NCI-H774 (cell line): ENCODE measurements at regions not wholly inside any gene's neighbourhood (a gene's known extent, or its start where the extent isn't known, plus 50 kb on each side); places are given as distances from the start of the nearest gene placed in this dataset.

Experiments used
- DNase-seq: peaks from one replicate; lab custom pipeline; 2025; lab: John Stamatoyannopoulos, UW

GRCh38 chr14:100638211-100638855 lies 51.1 kb upstream of the BEGAIN start:
- DNase-seq: no peak

- no peak for DNase-seq
Observed at GRCh38 chr14:100639280-100639679, 52.1 kb upstream of the BEGAIN start.

DNA sequence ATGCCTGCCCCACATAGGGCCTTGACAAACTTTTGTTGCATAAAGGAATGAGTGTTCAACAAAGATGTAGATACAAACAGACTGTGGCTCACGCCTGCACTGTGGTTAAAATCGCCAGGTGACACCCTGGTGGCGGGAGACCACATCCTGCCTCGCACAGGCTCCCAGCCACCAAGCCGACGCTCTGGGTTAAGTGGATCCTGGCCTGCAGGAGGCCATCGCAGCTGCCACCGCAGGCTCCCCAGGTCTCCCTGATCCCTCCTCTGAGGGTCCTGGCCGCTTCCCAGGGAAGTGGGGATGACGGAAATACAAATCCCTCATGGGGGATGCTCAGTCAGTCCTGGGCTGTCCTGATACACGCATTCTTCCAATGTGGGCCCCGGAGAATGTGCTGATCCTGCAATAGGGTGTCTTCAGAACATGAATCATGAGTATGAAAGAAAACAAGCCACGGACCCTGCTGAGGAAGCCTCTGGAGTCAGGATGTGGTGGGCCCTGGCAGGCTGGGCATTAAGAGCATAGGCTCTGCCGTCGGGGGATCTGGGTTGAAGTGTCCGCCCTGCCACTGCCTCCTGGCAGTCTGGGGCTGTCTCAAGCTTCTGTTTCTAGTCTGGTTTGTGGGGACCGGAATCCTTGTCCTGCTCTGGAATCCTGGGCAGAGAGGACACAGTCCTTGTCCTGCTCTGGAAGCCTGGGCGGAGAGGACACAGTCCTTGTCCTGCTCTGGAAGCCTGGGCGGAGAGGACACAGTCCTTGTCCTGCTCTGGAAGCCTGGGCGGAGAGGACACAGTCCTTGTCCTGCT lies 53.5 kb upstream of the BEGAIN start:
- no peak for DNase-seq

- DNase-seq: no peak
Observed at GRCh38 chr14:100641274-100641860, 54.1 kb upstream of the BEGAIN start.

DNA sequence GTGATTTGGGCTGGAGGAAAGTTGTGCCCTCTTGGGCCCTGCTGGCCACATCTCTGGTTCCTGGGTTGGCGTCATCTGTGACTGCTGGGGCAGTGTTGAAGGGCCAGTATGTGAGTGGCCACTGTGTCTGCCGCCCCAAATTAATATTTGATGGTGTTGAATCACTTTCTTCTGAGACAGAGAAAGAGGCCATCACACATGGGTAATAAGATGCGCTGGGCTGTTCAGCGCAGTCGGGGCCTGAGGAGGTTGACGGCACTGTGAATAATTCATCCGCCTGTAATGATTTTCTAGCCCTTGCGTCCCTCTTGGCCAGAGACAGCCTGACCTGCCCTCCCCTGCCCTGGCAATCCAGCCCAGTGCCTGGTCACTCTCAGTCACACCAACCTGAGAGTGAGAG lies 56.2 kb upstream of the BEGAIN start:
- no peak for DNase-seq

GRCh38 chr14:100644383-100644782 lies 57.2 kb upstream of the BEGAIN start:
- no peak for DNase-seq

GRCh38 chr14:100644784-100645183 lies 57.6 kb upstream of the BEGAIN start:
- no peak for DNase-seq

GRCh38 chr14:100645196-100645981 lies 58.2 kb upstream of the BEGAIN start:
- DNase-seq: peak; percentile 72

DNA sequence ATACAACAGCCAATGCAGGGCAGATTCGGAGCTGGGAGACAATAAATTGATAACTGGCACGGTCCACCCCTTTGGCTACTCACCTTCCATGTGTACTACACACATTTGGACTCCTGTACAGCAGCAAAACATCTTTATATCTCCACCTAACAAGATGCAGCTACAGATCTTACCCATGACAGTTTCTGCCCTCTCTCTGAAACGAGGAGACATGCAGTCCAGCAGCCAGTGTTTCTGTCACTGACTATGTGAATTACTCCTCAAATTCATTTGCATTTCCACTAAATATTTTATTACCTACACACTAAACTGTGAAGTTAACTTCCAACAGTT lies 58.7 kb upstream of the BEGAIN start:
- DNase-seq: no peak

- DNase-seq: no peak
Observed at GRCh38 chr14:100648474-100649172, 61.4 kb upstream of the BEGAIN start.

GRCh38 chr14:100649173-100649519 lies 61.9 kb upstream of the BEGAIN start:
- DNase-seq: no peak

DNA sequence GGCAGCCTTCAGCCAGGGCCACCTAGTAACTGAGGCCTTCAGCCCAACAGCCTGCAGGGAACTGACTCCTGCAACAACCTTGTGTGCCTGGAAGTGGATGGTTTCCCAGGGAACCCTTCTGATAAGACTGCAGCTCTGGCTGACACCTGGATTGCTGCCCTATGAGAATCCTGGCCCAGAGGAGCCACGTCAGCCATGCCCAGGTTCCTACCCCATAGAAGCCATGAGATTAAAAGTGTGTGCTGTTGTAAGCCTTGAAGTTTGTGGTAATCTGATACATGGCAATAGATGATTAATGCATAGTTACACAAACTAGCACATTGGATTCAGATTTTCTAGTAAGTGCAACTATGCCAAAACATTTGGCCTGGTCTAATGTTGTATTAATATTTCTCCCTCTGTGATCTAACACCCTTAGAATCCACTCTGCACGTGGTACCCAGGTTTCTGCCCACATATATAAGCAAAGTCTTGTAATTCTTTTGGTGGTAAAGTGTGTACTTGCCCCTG lies 64.8 kb upstream of the BEGAIN start:
- no peak for DNase-seq

DNA sequence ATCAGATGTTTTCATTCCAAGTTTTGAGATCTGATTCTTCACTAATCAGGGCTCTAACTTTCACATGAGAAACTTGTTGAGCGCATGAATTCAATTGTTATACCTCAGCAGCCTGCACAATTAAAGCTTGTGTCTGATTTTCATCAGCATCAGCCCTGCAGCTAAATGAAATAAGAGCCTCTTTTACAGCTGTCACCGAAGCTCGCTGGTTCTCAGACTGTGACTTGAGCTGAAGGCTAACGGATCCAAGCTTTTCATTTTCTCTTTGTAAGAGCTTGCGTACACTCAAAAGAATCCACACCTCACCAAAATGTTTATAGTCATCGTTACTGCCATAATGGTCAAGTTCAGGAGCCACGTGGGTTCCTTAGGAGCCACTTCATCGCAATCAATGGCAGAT lies 65.5 kb upstream of the BEGAIN start:
- DNase-seq: no peak

DNA sequence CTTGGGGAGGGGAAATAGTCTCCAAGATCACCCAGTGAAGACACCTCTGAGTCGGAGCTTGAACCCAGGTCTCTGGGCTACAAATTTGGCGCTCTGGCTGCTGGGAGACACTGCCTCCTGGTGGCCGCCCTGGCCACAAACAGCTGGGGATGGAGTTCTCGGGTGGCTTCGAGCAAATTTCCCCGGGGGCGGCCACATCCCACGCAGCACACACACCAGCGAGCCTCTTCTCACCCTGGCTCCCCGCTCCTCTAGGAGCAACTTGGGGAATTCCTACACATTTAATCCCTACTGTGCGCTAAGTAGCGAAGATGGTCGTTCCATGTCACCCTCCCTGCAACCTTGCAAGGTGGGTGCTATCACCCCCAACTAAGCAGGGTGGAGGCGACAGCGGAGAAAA lies 66.2 kb upstream of the BEGAIN start:
- no peak for DNase-seq

GRCh38 chr14:100654025-100654813 lies 67.0 kb upstream of the BEGAIN start:
- no peak for DNase-seq

DNA sequence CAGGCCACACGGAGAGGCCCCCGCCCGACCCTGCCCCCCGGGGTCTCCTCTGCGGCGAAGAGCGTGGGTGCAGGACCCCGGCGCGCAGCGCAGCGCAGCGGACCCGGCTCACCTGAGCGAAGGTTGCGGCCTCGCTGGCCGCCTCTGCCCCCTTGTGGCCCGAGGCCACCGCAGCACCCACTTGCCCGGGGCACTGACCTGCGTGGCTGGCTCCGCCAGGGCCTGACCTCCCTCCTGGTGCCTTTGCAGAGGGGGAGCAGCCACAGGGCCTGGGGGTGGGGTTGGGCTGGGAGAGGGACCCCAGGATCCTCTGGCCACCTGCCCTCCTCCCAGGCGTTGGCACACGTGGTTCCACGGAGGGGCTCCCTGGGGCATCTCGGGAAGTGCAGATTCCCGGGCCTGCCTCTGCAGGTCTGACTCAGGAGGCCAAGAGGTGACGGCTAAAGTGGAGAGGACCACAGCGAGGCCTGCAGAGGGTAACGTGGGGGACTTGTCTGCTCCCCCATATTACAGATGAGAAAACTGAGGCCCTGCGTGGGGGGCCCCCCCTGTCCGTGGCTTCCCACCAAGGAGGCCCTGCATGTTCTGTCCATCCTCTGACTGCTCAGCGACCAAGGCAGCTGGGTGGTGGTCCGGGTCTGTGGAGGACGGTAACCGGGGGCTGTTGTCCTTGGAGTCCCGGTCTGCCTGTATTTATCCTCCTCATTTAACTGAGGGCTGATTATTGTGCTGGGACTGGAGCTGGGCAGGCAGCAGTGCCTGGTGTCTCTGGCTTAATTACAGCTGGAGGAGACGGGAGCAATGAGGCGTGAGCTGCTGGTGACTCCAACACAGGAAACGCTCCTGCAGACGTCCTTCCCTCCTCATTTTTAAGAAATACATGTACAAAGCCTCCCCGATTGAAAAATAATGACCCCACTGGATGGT lies 67.9 kb upstream of the BEGAIN start:
- peak; percentile 18 for DNase-seq

DNA sequence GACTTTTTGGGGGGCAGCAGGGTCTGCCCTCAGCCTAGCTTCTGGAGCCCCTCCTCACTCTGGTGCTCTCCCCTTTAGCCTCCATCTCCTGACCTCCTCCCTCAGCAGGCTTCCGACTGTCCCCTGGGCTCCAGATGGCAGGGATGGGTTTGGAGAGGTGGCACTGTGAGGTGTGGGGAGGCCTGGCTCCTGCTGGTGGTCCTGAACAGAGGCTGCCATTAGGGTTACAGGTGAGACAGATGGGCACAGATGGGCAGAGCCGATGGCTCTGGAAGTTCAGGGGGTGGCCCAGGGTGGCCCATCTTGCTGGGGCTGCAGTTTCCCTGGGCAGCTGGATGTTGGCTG lies 68.5 kb upstream of the BEGAIN start:
- no peak for DNase-seq

GRCh38 chr14:100656996-100657395 lies 69.7 kb upstream of the DLK1 start:
- DNase-seq: no peak

- no peak for DNase-seq
Observed at GRCh38 chr14:100657780-100658179, 68.9 kb upstream of the DLK1 start.
